Natural killer cell (primary cell): ENCODE measurements at regions not wholly inside any gene's neighbourhood (a gene's known extent, or its start where the extent isn't known, plus 50 kb on each side); places are given as distances from the start of the nearest gene placed in this dataset.

Experiments used
- ATAC-seq, 3 donors: fragments of 150-1000 bp in 2 of 3; fragments of 200-7000 bp in 1 of 3; cut with Tn5 transposase; 1 replicate in 1 of 3; 2 replicates in 2 of 3; pipeline ENCODE4 v1.10.0; 2021; ENCODE audit warnings: mild to moderate bottlenecking in 2 of 3, moderate library complexity in 2 of 3
- DNase-seq, 2 donors: peaks; one replicate each; pipeline versions ENCODE4 v3.0.0 to v3.0.0-alpha.2; 2013 to 2021; ENCODE audit warnings: mixed read lengths in 1 of 2
- H3K27ac ChIP-seq: one replicate; pipeline ENCODE4 v1.5.1; 2013; ENCODE audit warnings: mild to moderate bottlenecking, low read length
- H3K27me3 ChIP-seq: one replicate; pipeline ENCODE4 v1.6.1; 2013; ENCODE audit warnings: low read length; ENCODE audit not compliant: control insufficient read depth, insufficient read depth
- H3K36me3 ChIP-seq: one replicate; pipeline ENCODE4 v1.6.1; 2013; ENCODE audit warnings: low read length; ENCODE audit not compliant: control insufficient read depth, insufficient read depth
- H3K4me1 ChIP-seq: one replicate; pipeline ENCODE4 v1.6.1; 2013; ENCODE audit warnings: low read length; ENCODE audit not compliant: control insufficient read depth, insufficient read depth
- H3K4me3 ChIP-seq: one replicate; pipeline ENCODE4 v1.5.1; 2013; ENCODE audit warnings: low read length
- H3K9me3 ChIP-seq: one replicate; pipeline ENCODE4 v1.6.1; 2013; ENCODE audit warnings: low read length; ENCODE audit not compliant: control insufficient read depth, insufficient read depth
- H3K27ac Mint-ChIP-seq, 2 donors: one replicate each; pipeline ENCODE4 v1.8.0; 2022; ENCODE audit warnings: mild to moderate bottlenecking in 2 of 2, mixed read lengths in 2 of 2, moderate library complexity in 1 of 2
- H3K27me3 Mint-ChIP-seq, 2 donors: one replicate each; pipeline ENCODE4 v1.8.0; 2022; ENCODE audit warnings: low read depth in 2 of 2, mixed read lengths in 2 of 2
- H3K36me3 Mint-ChIP-seq: one replicate; pipeline ENCODE4 v1.8.0; 2022; ENCODE audit warnings: mixed read lengths
- H3K4me1 Mint-ChIP-seq, 2 donors: one replicate each; pipeline ENCODE4 v1.8.0; 2022; ENCODE audit warnings: mixed read lengths in 2 of 2
- H3K4me3 Mint-ChIP-seq: one replicate; pipeline ENCODE4 v1.8.0; 2022; ENCODE audit warnings: mild to moderate bottlenecking, moderate library complexity, mixed read lengths
- H3K9me3 Mint-ChIP-seq, 2 donors: one replicate each; pipeline ENCODE4 v1.8.0; 2022; ENCODE audit warnings: mixed read lengths in 2 of 2
- CTCF ChIP-seq: fragments of 200-600 bp; IDR thresholded peaks from one replicate; pipeline ENCODE4 v1.8.0; 2022; ENCODE audit warnings: antibody characterized with exemption
- WGBS: methylation state at CpG from one replicate; pipeline ENCODE4 v1.1.7; 2013; ENCODE audit warnings: missing lambda C conversion rate; ENCODE audit not compliant: insufficient coverage; 5-methylcytosine and 5-hydroxymethylcytosine counted together
- intact Hi-C: fragments of 100-400 bp; cut with micrococcal nuclease; formaldehyde crosslinking; loops from one replicate; pipeline ENCODE4 v1.14.2; 2022

GRCh38 chr11:72491001-72491400 is 56.7 kb upstream of the CLPB start:
- no peak for DNase-seq
- 100% methylated on average over 1 of the region's 2 CpGs for WGBS
- intact Hi-C loops, result no loop called here
- Mint-ChIP-seq H3K9me3 (no peaks in the 10 kb centered on the region), H3K4me1 (peaks cover 9 to 10% of the 10 kb centered on the region in 2 donors), H3K4me3 (no peak overlapping the region), H3K27ac (no peak overlapping the region), H3K36me3 (no peaks in the 10 kb centered on the region), H3K27me3 (peaks cover 0 to 2% of the 10 kb centered on the region in 2 donors)
- Histone ChIP-seq H3K36me3 (no peaks in the 10 kb centered on the region), H3K9me3 (no peaks in the 10 kb centered on the region), H3K27me3 (no peaks in the 10 kb centered on the region), H3K4me3 (no peak overlapping the region), H3K27ac (no peak overlapping the region), H3K4me1 (no peaks in the 10 kb centered on the region)
- TF ChIP-seq CTCF, result no peak
- ATAC-seq, result no peak
